ENCODE measurements at regions not wholly inside any gene's neighbourhood (a gene's known extent, or its start where the extent isn't known, plus 50 kb on each side); places are given as distances from the start of the nearest gene placed in this dataset.

DNA sequence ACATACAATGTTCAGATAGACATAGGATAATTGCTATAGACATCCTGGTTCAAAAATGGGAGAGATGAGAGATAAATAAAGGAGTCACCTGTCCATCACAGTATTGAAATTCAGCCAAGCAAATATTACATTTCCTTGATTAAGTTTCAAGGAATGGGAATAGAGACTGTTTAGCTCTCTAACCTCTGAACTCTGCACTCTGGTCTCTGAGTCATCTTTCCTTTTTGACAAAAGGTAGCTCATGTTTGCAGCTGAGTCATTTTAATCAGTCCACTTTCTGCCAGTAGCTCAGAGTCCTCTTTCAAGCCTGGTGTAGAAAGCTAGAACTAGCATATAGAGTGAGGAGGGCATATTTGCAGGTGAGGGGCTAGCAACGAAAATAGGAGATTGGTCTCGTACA is 51.4 kb upstream of the GJA8 start:
- Histone ChIP-seq H3K27me3 (replicated peaks; ENCODE audit: insufficient read depth, low read length) (no peaks in the 10 kb centered on the region), H3K9me3 (replicated peaks; ENCODE audit: insufficient read depth, low read length) (no peaks in the 10 kb centered on the region), H3K4me1 (ENCODE audit: low read length) (no peaks in the 10 kb centered on the region), H3K4me2 (ENCODE audit: low read depth, low read length) (no peak overlapping the region), H3K9ac (ENCODE audit: low read length) (no peak overlapping the region), H3K36me3 (replicated peaks; ENCODE audit: insufficient read depth, low read length) (no peaks in the 10 kb centered on the region), H3F3A (ENCODE audit: insufficient read depth, low read length) (no peaks in the 10 kb centered on the region), H3K27ac (ENCODE audit: low read length) (no peak overlapping the region), H3K9me2 (replicated peaks; ENCODE audit: insufficient read depth, low read length) (no peaks in the 10 kb centered on the region), H3K4me3 (ENCODE audit: low read length) (no peak overlapping the region), H4K20me1 (ENCODE audit: insufficient read depth, low read length) (no peaks in the 10 kb centered on the region), H3K79me2 (ENCODE audit: low read length) (no peaks in the 10 kb centered on the region), H2AFZ (ENCODE audit: low read length) (no peak overlapping the region)
- TF ChIP-seq EZH2 (optimal IDR thresholded peaks at IDR 0.05; ENCODE audit: low read depth, low read length) (no peak), EZH2phosphoT487 (IDR thresholded peaks at IDR 0.05; ENCODE audit: low read length) (no peak)
- TF ChIP-seq, protein P1, sequence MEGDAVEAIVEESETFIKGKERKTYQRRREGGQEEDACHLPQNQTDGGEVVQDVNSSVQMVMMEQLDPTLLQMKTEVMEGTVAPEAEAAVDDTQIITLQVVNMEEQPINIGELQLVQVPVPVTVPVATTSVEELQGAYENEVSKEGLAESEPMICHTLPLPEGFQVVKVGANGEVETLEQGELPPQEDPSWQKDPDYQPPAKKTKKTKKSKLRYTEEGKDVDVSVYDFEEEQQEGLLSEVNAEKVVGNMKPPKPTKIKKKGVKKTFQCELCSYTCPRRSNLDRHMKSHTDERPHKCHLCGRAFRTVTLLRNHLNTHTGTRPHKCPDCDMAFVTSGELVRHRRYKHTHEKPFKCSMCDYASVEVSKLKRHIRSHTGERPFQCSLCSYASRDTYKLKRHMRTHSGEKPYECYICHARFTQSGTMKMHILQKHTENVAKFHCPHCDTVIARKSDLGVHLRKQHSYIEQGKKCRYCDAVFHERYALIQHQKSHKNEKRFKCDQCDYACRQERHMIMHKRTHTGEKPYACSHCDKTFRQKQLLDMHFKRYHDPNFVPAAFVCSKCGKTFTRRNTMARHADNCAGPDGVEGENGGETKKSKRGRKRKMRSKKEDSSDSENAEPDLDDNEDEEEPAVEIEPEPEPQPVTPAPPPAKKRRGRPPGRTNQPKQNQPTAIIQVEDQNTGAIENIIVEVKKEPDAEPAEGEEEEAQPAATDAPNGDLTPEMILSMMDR (IDR thresholded peaks at IDR 0.05; ENCODE audit: low read length): no peak
- no peak for DNase-seq

DNA sequence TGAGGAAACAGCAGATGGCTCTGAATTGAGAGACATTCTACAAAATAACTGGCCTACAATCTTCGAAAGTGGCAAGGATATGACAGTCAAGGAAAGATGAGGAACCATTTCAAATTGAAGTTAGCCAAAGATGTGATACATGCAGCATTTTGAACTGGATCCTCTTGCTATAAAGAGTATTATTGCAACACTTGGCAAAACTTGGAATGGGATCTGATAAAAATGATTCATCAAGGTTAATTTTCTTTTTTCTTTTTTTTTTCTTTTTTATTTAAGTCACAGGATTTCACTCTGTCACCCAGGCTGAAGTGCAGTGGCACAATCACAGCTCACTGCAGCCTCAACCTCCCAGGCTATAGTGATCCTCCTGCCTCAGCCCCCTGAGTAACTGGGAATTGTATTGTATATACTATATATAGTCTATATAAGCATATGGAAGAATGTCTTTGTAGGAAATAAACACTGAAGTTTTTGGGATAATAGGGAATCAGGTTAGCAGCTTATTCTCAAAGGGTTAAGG is 49.8 kb upstream of the GJA8 start:
- no peaks in the 10 kb centered on the region for H3K9me3 ChIP-seq (replicated peaks; ENCODE audit: insufficient read depth, low read length)
- H3K27me3 ChIP-seq (replicated peaks; ENCODE audit: insufficient read depth, low read length): no peaks in the 10 kb centered on the region
- no peaks in the 10 kb centered on the region for H3K9me2 ChIP-seq (replicated peaks; ENCODE audit: insufficient read depth, low read length)
- H3K79me2 ChIP-seq (ENCODE audit: low read length): no peaks in the 10 kb centered on the region
- H3K27ac ChIP-seq (ENCODE audit: low read length): no peak overlapping the region
- H3K36me3 ChIP-seq (replicated peaks; ENCODE audit: insufficient read depth, low read length): no peaks in the 10 kb centered on the region
- H2AFZ ChIP-seq (ENCODE audit: low read length): no peak overlapping the region
- TF ChIP-seq EZH2 (optimal IDR thresholded peaks at IDR 0.05; ENCODE audit: low read depth, low read length) (no peak), EZH2phosphoT487 (IDR thresholded peaks at IDR 0.05; ENCODE audit: low read length) (no peak)
- TF ChIP-seq, protein P1 (IDR thresholded peaks at IDR 0.05; ENCODE audit: low read length): no peak
- H4K20me1 ChIP-seq (ENCODE audit: insufficient read depth, low read length): no peaks in the 10 kb centered on the region
- no peaks in the 10 kb centered on the region for H3K4me1 ChIP-seq (ENCODE audit: low read length)
- H3K4me3 ChIP-seq (ENCODE audit: low read length): no peak overlapping the region
- H3K9ac ChIP-seq (ENCODE audit: low read length): no peak overlapping the region
- no peak overlapping the region for H3K4me2 ChIP-seq (ENCODE audit: low read depth, low read length)
- DNase-seq: no peak
- H3F3A ChIP-seq (ENCODE audit: insufficient read depth, low read length): no peaks in the 10 kb centered on the region
